HG03432 (cell line): ENCODE measurements at regions not wholly inside any gene's neighbourhood (a gene's known extent, or its start where the extent isn't known, plus 50 kb on each side); places are given as distances from the start of the nearest gene placed in this dataset.

Experiments used
- ATAC-seq: cut with Tn5 transposase; IDR thresholded peaks from one replicate; pipeline ENCODE4 v1.9.1; 2021; ENCODE audit warnings: mild to moderate bottlenecking, moderate library complexity; ENCODE audit not compliant: unreplicated experiment

DNA sequence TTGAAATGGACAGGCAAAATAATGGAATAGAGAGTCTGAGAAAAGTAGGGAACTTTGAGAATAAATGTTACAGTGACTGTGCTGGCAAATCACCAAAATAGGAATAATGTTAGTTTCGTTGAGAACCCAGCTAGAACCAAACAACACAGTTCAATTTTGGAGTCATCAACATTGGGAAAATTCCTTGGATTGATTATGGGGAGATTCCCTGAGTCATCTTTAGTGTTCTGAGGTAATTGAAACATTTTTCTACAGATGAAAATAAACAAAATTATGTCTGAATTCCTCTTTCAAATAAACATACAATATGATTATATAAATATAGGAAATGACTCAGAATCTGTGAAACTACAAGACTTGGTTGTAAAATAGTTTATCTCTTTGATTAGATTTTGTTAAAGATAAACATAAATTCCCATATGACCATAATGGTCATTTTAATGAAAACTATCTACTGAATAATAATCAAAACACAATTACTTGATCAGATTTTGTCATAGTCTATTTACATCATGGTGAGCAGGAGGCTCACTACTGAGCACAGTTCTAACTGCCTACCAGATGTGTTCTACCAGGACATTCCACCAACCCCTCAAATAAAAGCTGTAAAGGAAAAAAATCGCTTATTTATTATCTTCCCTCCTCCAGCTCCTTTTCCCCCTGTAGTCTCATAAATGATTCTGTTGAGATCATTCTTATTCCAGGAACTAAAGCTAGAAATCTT, 51.4 kb upstream of the GABRA2 start:
- ATAC-seq, result no peak
